ENCODE measurements at regions not wholly inside any gene's neighbourhood (a gene's known extent, or its start where the extent isn't known, plus 50 kb on each side); places are given as distances from the start of the nearest gene placed in this dataset.
"Not testable (repeated sequence)": the region's sequence is repeated elsewhere in the genome, so short reads cannot be mapped to it uniquely, and the experiment has no call there.

DNA sequence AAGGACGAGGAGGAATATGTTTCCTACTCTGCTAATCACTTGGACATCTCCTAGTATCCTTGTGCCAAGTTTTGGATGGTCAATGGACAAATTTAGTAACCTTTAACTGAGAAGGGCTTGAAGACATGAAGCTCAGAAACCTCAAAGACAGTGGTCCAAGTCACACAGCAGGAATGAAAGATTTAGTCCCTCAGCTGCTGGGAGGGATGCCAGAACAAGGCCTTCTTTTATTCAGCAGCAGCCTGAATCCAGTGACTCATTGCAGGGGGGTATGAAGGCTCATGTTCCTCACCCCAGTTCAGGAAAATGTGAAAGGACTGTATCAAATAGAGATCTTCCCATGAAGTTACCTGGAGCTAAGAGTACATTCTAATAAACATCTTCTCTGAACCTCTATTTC is 214.9 kb upstream of the UGT8 start:
- no peak for FAIRE-seq

DNA sequence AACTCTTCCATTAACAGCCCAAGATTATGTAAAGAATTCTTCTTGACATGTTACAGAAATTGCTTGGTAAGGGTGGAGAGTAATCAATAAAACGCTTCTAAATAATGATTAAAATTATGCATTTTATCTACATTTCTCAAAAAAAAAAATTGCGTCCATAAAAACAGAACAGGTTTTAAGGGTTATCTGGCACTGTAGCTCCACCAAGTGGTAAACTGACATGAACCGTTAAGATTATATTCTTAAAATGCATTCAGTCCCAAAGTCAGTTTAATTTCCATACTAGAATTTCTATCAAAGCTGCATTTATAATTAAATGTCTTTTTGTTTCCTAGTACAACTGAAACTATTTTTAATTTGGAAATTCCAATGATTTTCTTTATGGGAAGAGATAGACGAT is 214.0 kb upstream of the UGT8 start:
- FAIRE-seq = peak; percentile 96

GRCh38 chr4:114385195-114385985 is 213.2 kb upstream of the UGT8 start:
- no peak for FAIRE-seq

DNA sequence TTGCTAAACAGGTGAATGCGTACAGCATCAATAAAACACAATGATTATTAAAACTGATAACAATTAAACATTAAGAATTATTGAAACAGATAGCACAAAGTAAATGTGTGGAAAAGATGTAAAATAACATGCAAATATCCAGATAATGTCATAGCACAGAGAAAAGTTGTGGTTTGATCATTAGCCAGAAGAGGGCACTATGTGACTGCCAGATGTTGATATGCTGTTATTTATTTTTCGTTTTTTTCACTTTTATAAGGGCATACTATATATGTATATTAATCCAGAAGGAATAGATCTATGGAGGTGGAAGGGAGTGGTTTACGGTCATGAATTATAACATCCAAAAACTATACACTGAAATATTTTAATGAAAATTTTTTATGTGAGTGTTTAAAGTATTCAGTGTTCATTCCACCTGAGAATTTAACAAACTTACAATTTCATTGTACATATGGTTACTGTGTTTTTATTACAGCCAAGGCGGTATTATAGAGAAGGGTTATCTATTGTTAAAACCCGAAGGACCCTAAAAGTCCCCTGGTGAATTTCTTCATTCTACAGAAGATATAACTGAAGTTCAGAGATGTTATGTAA is 211.9 kb upstream of the UGT8 start:
- FAIRE-seq = peak; percentile 95

GRCh38 chr4:114389070-114389685 is 209.4 kb upstream of the UGT8 start:
- FAIRE-seq = no peak

DNA sequence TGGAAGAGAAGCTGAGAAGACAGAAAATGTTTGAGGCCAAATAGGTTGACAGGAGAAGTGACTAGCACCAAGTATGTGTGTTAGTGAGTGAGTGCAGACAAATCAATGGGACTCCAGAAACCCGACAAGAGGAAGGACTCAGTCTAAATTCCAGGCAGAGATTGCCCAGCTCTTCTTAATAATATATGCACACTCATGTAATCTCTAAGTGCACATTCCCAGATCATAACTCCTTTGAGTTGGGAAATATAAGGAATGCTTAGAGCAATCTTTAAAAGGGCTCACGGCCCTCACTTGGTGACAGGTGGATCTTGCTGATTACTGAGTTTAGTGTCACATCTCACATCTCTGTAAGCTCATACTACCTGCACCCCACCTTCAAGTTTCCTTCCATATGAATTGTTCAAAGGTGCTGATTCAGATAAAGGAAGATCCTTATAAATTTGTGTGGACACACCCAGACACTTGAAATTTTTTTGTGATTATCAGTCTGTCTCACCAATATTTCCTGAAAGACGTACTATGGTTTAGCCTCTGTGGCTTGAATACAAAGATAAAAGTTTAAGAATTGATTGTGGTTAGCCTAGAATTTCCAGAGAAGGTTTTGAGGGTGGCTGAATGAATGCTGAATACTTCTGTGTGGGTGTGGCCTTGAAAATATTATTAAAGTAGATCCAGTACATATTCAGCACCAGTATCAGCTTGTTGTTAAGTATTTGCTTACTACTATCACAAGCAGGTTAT is 205.1 kb upstream of the UGT8 start:
- no peak for FAIRE-seq

DNA sequence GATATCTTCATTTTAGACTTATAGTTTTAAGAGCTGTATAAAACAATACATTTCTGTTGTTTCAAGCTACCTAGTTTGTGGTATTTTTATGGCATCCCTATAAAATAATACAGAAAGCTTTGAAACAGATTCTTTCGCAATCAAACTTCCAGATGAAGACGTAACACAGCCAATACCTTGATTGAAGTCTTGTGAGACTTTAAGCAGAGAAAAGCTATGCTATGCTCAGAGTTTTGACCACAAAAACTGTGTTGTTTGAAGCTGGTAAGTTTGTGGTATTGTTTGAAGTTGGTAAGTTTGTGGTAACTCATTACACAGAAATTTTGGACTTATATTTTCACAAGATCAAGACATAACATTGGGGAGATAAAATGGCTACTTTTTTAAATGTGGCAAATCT is 201.8 kb upstream of the UGT8 start:
- FAIRE-seq = no peak

DNA sequence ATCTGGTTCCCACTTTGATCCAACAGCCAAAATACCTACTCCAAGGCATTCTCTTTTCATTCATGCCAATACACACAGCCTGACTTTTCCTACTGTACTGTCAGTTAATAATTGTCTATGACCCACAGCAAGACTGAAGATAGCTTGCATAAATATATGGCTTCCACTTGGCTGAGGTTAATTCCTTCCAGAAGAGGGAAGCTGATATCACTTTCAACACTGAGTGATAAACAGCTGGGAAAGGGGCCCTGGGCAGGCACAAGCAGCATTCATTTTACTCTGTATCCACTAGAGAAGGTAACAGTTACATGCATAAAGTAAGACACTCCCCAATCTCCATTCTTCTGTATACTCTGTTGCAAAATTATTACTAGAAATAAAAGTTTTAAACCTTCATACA is 200.2 kb upstream of the UGT8 start:
- no peak for FAIRE-seq

- no peak for FAIRE-seq
Observed at GRCh38 chr4:114399105-114399504, 199.5 kb upstream of the UGT8 start.

- no peak for FAIRE-seq
Observed at GRCh38 chr4:114400531-114400930, 198.1 kb upstream of the UGT8 start.

- no peak for FAIRE-seq
Observed at GRCh38 chr4:114401483-114401882, 197.1 kb upstream of the UGT8 start.

- FAIRE-seq = peak; percentile 39
Observed at GRCh38 chr4:114417214-114417613, 181.4 kb upstream of the UGT8 start.

DNA sequence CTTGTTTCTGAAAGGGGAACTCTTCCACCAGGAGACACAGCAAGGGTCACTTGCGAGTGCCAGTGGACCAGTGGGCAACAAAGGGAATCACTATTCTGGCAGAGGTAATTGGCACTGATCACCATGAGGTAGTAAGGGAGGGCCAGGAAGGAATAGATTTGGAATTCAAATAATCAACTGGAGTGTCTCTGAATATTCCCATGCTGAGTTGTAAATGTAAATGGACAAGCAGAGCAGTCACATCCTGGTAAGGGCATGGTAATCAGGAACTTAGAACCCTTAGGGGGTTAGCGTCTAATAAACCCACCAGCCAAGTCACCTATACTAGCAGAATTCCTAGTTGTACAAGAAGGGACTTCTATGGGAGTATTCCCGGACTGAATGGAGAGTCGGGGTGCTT is 178.5 kb upstream of the UGT8 start:
- FAIRE-seq = no peak

DNA sequence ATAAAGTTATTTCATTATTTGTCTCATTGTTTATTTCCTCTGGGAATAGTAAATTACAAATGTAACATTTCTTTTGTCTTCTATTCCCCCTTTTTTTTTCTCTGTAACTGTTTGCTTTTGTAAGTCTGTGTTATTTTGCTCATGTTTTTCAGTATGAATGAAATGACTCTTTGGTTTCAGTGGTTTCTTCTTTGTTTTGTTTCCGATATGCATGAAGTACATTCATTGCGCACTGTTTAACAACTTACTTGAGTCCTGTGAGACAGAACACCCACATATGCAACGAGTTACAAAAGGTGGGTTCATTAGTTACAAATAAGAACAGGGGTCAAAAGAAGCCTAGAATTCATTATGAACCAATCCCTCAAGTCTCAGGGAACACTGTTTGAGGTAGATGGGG is 175.0 kb upstream of the UGT8 start:
- FAIRE-seq = no peak

GRCh38 chr4:114435116-114435515 is 163.5 kb upstream of the UGT8 start:
- no peak for FAIRE-seq

DNA sequence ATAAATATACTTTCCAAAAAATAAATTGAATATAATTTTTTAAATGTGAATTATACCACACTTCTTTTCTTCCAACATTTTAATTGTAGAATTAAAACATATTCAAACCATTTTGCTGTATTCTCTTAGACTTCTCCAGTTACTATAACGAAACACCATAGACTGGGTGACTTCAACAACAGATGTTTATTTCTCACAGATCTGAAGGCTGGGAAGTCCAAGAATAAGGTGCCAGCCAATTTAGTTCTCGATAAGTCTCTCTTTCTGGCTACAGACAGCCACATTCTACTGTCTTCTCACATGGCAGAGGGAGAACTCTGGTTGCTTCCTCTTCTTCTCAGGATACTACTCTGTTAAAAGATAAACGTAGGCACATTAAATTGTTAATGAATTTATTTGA is 155.8 kb upstream of the UGT8 start:
- no peak for FAIRE-seq

- no peak for FAIRE-seq
Observed at GRCh38 chr4:114444211-114444610, 154.4 kb upstream of the UGT8 start.

GRCh38 chr4:114447963-114448516 is 150.6 kb upstream of the UGT8 start:
- not testable (repeated sequence) for FAIRE-seq

DNA sequence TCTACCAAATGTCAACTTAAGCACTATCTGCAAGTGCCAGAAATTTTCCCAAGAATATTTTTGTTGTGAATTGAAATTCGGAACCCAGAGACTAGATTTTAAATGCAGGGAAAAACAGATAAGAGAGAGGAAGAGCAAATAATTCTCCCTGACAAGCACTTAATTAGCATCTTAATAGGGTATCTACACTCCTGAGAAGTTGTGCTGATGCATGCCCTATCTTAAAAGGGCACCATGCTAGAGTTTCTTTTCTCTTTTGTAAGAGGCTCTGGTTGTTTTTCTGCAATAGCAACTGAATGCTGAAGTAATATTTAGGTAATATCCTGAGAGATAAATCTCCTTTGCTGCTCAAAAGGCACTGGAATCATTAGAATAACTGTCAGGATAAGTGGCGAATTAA is 139.9 kb upstream of the UGT8 start:
- FAIRE-seq = no peak

DNA sequence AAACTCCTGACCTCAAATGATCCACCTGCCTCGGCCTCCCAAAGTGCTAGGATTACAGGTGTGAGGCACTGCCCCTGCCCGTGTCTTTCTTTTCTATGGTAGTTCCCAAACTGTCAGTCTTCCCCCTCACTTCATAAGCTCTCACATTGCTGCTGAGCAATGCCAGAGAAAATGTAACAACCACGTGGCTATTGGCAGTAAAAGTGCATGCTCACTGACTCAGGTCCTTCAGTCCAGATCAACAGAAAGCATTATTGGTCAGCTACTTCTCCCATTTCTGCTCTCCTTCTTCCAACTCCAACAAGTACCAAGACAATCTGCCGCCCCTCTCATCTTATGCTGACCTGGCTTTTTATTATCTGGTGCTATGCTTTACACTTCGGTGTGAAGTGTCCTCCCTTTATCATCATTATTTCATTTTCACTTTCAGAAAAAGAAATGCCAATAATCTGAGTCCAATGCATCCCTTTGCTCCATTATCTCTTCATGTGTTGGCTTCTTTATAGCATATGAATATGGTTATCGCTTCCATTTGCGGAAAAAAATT is 133.8 kb upstream of the UGT8 start:
- no peak for FAIRE-seq

DNA sequence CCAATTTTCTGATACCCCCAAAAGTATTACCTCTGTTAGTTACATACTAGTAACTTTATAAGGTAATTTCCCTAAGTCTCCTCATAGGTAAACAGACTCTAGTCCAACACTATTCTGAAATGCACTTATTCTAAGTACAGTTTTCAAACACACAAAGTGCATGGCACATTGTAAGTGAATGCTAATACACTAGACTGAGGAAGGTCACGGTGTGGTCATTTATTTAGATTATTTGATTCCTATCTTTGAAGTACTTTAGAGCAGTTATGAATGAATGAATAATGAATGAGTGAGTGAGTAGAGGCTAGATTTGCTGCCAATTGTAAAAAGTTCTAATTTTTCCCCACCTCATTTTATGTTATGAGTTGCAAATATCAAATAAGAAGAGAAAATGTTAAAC is 132.8 kb upstream of the UGT8 start:
- FAIRE-seq = no peak

DNA sequence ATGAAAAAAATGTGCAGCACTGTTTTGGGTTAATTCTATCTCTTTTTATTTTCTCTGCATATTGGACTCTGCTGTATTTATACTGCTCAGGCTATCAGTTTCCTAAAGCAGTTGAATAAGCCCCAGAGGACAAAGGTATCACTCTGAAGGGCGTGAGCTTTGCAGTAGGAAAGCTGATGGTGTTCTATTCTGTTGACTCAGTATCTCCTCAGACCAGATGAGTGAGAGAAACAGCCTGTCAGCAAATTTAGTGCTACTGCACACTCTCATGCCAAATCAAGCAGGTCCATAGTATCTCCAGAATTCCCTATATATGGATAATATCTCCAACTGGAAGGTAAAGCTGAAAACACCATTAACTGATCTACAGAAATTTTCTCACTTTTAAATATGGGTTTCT is 132.3 kb upstream of the UGT8 start:
- no peak for FAIRE-seq
